ENCODE measurements at regions not wholly inside any gene's neighbourhood (a gene's known extent, or its start where the extent isn't known, plus 50 kb on each side); places are given as distances from the start of the nearest gene placed in this dataset.
"Not testable (repeated sequence)": the region's sequence is repeated elsewhere in the genome, so short reads cannot be mapped to it uniquely, and the experiment has no call there.

- H3K4me1 Mint-ChIP-seq, result peaks cover 15% of the 10 kb centered on the region
- not testable (repeated sequence) for DNase-seq (ENCODE audit: low read depth, low spot score); H3K27ac Mint-ChIP-seq (ENCODE audit: unreplicated experiment); H3K36me3 Mint-ChIP-seq (ENCODE audit: low read depth); H3K4me3 Mint-ChIP-seq; H3K9me3 Mint-ChIP-seq; H3K27me3 Mint-ChIP-seq (ENCODE audit: low read depth)
Observed at GRCh38 chr16:29340235-29340634, 66.3 kb downstream of the NPIPB11 start.

GRCh38 chr16:29338821-29339700 lies 67.5 kb downstream of the NPIPB11 start:
- not testable (repeated sequence) for H3K27ac Mint-ChIP-seq (ENCODE audit: unreplicated experiment); H3K9me3 Mint-ChIP-seq; H3K4me3 Mint-ChIP-seq; DNase-seq (ENCODE audit: low read depth, low spot score); H3K27me3 Mint-ChIP-seq (ENCODE audit: low read depth); H3K36me3 Mint-ChIP-seq (ENCODE audit: low read depth)
- H3K4me1 Mint-ChIP-seq, result peaks cover 20% of the 10 kb centered on the region

GRCh38 chr16:29337385-29337901 lies 69.1 kb downstream of the NPIPB11 start:
- not testable (repeated sequence) for H3K36me3 Mint-ChIP-seq (ENCODE audit: low read depth); H3K27me3 Mint-ChIP-seq (ENCODE audit: low read depth); DNase-seq (ENCODE audit: low read depth, low spot score); H3K9me3 Mint-ChIP-seq; H3K27ac Mint-ChIP-seq (ENCODE audit: unreplicated experiment); H3K4me3 Mint-ChIP-seq
- H3K4me1 Mint-ChIP-seq, result peaks cover 20% of the 10 kb centered on the region

- not testable (repeated sequence) for H3K27me3 Mint-ChIP-seq (ENCODE audit: low read depth); H3K4me3 Mint-ChIP-seq; H3K27ac Mint-ChIP-seq (ENCODE audit: unreplicated experiment); H3K36me3 Mint-ChIP-seq (ENCODE audit: low read depth); DNase-seq (ENCODE audit: low read depth, low spot score); H3K9me3 Mint-ChIP-seq
- H3K4me1 Mint-ChIP-seq, result peaks cover 12% of the 10 kb centered on the region
Observed at GRCh38 chr16:29335549-29335846, 71.0 kb downstream of the NPIPB11 start.

- not testable (repeated sequence) for H3K36me3 Mint-ChIP-seq (ENCODE audit: low read depth); H3K4me3 Mint-ChIP-seq; H3K27ac Mint-ChIP-seq (ENCODE audit: unreplicated experiment); H3K9me3 Mint-ChIP-seq; H3K27me3 Mint-ChIP-seq (ENCODE audit: low read depth); DNase-seq (ENCODE audit: low read depth, low spot score)
- peaks cover 12% of the 10 kb centered on the region for H3K4me1 Mint-ChIP-seq
Observed at GRCh38 chr16:29334776-29335548, 71.5 kb downstream of the NPIPB11 start.

GRCh38 chr16:29333492-29334097 lies 72.9 kb downstream of the NPIPB11 start:
- peaks cover 15% of the 10 kb centered on the region for H3K4me1 Mint-ChIP-seq
- not testable (repeated sequence) for DNase-seq (ENCODE audit: low read depth, low spot score); H3K27ac Mint-ChIP-seq (ENCODE audit: unreplicated experiment); H3K36me3 Mint-ChIP-seq (ENCODE audit: low read depth); H3K27me3 Mint-ChIP-seq (ENCODE audit: low read depth); H3K9me3 Mint-ChIP-seq; H3K4me3 Mint-ChIP-seq

- peaks cover 21% of the 10 kb centered on the region for H3K4me1 Mint-ChIP-seq
- H3K27me3 Mint-ChIP-seq (ENCODE audit: low read depth); DNase-seq (ENCODE audit: low read depth, low spot score); H3K27ac Mint-ChIP-seq (ENCODE audit: unreplicated experiment); H3K4me3 Mint-ChIP-seq; H3K9me3 Mint-ChIP-seq; H3K36me3 Mint-ChIP-seq (ENCODE audit: low read depth): not testable (repeated sequence)
Observed at GRCh38 chr16:29330623-29331022, 75.9 kb downstream of the NPIPB11 start.

- H3K36me3 Mint-ChIP-seq (ENCODE audit: low read depth); DNase-seq (ENCODE audit: low read depth, low spot score); H3K27me3 Mint-ChIP-seq (ENCODE audit: low read depth); H3K4me3 Mint-ChIP-seq; H3K9me3 Mint-ChIP-seq; H3K27ac Mint-ChIP-seq (ENCODE audit: unreplicated experiment): not testable (repeated sequence)
- peaks cover 18% of the 10 kb centered on the region for H3K4me1 Mint-ChIP-seq
Observed at GRCh38 chr16:29328528-29328927, 78.0 kb downstream of the NPIPB11 start.

GRCh38 chr16:29327631-29328408 lies 78.7 kb downstream of the NPIPB11 start:
- peak overlapping the region; percentile 82 for H3K27ac Mint-ChIP-seq (ENCODE audit: unreplicated experiment)
- H3K9me3 Mint-ChIP-seq; H3K4me3 Mint-ChIP-seq; H3K36me3 Mint-ChIP-seq (ENCODE audit: low read depth); DNase-seq (ENCODE audit: low read depth, low spot score); H3K27me3 Mint-ChIP-seq (ENCODE audit: low read depth): not testable (repeated sequence)
- H3K4me1 Mint-ChIP-seq, result peaks cover 19% of the 10 kb centered on the region

- H3K9me3 Mint-ChIP-seq; H3K27me3 Mint-ChIP-seq (ENCODE audit: low read depth): not testable (repeated sequence)
- peak overlapping the region; percentile 27 for H3K27ac Mint-ChIP-seq (ENCODE audit: unreplicated experiment)
Observed at GRCh38 chr16:29326164-29327125, 80.1 kb downstream of the NPIPB11 start.

GRCh38 chr16:29323725-29324124 lies 82.8 kb downstream of the NPIPB11 start:
- not testable (repeated sequence) for H3K9me3 Mint-ChIP-seq; H3K4me3 Mint-ChIP-seq; DNase-seq (ENCODE audit: low read depth, low spot score); H3K36me3 Mint-ChIP-seq (ENCODE audit: low read depth); H3K27me3 Mint-ChIP-seq (ENCODE audit: low read depth); H3K27ac Mint-ChIP-seq (ENCODE audit: unreplicated experiment)
- H3K4me1 Mint-ChIP-seq, result peaks cover 48% of the 10 kb centered on the region

More at GRCh38 chr16:29326164-29327125, 80.1 kb downstream of the NPIPB11 start:
- H3K4me1 Mint-ChIP-seq, result peaks cover 29% of the 10 kb centered on the region
- not testable (repeated sequence) for H3K4me3 Mint-ChIP-seq; DNase-seq (ENCODE audit: low read depth, low spot score); H3K36me3 Mint-ChIP-seq (ENCODE audit: low read depth)

All from neural crest cell (in vitro differentiated cells).